ENCODE measurements at regions not wholly inside any gene's neighbourhood (a gene's known extent, or its start where the extent isn't known, plus 50 kb on each side); places are given as distances from the start of the nearest gene placed in this dataset.

GRCh38 chr12:84627593-84627992, 285.0 kb downstream of the SLC6A15 start:
- no peaks in the 10 kb centered on the region for H3K36me3 Mint-ChIP-seq (ENCODE audit: low read depth)
- DNase-seq: no peak
- ChIA-PET CTCF (no interaction called here), POLR2A (no interaction called here)
- no peak overlapping the region for H3K27ac Mint-ChIP-seq
- H3K4me3 Mint-ChIP-seq: no peak overlapping the region
- H3K9me3 Mint-ChIP-seq (ENCODE audit: low read depth): peaks cover under 1% of the 10 kb centered on the region
- H3K27me3 Mint-ChIP-seq: no peaks in the 10 kb centered on the region
- H3K4me1 Mint-ChIP-seq: no peaks in the 10 kb centered on the region
- intact Hi-C loops (cut with DNase I, micrococcal nuclease): no loop called here
- ATAC-seq: no peak

GRCh38 chr12:84624601-84625000, 288.0 kb downstream of the SLC6A15 start:
- Mint-ChIP-seq H3K27me3 (no peaks in the 10 kb centered on the region), H3K9me3 (ENCODE audit: low read depth) (no peaks in the 10 kb centered on the region), H3K4me3 (no peak overlapping the region), H3K36me3 (ENCODE audit: low read depth) (no peaks in the 10 kb centered on the region), H3K27ac (no peak overlapping the region), H3K4me1 (no peaks in the 10 kb centered on the region)
- intact Hi-C loops (cut with DNase I, micrococcal nuclease): no loop called here
- no peak for ATAC-seq
- no peak for DNase-seq
- ChIA-PET CTCF (no interaction called here), POLR2A (no interaction called here)

DNA sequence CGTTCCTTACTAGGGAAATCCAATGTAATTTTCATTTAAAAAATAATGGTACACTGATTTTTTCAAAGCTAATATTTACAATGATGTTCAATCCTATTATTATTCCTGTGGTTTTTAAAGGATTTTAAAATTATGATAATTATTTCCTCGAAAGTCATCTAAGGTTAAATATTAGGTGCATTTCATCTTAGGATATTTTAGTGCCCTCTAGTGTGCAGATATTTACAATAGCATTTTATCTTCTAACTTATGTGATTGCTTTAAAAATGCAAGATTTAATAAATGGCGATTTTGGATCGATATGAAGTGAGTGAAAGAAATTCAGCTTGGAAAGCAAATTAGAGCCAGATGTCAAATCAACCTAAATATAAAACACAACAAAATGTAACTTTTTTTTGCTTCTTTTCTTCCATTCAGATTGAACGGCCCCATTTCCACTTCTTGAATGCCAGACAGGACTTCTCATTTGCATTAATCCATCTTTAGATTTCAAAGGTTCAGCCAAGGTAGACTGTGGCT, 293.5 kb downstream of the SLC6A15 start:
- intact Hi-C loops (cut with DNase I, micrococcal nuclease): no loop called here
- Mint-ChIP-seq H3K27me3 (no peaks in the 10 kb centered on the region), H3K4me3 (no peak overlapping the region), H3K27ac (no peak overlapping the region), H3K36me3 (ENCODE audit: low read depth) (no peaks in the 10 kb centered on the region), H3K4me1 (no peaks in the 10 kb centered on the region), H3K9me3 (ENCODE audit: low read depth) (no peaks in the 10 kb centered on the region)
- POLR2A ChIA-PET: no interaction called here
- CTCF ChIA-PET: no interaction called here
- no peak for ATAC-seq
- no peak for DNase-seq

GRCh38 chr12:84607170-84607819, 305.3 kb downstream of the SLC6A15 start:
- Mint-ChIP-seq H3K36me3 (ENCODE audit: low read depth) (no peaks in the 10 kb centered on the region), H3K27ac (no peak overlapping the region), H3K4me3 (no peak overlapping the region), H3K4me1 (no peaks in the 10 kb centered on the region), H3K9me3 (ENCODE audit: low read depth) (no peaks in the 10 kb centered on the region), H3K27me3 (no peaks in the 10 kb centered on the region)
- POLR2A ChIA-PET: no interaction called here
- CTCF ChIA-PET: no interaction called here
- intact Hi-C loops (cut with DNase I, micrococcal nuclease): no loop called here
- ATAC-seq: no peak
- DNase-seq: no peak

- Mint-ChIP-seq H3K4me1 (no peaks in the 10 kb centered on the region), H3K9me3 (ENCODE audit: low read depth) (no peaks in the 10 kb centered on the region), H3K27me3 (no peaks in the 10 kb centered on the region), H3K36me3 (ENCODE audit: low read depth) (no peaks in the 10 kb centered on the region), H3K27ac (no peak overlapping the region), H3K4me3 (no peak overlapping the region)
- intact Hi-C loops (cut with DNase I, micrococcal nuclease): no loop called here
- ATAC-seq (no peak), DNase-seq (no peak)
- POLR2A ChIA-PET: no interaction called here
- CTCF ChIA-PET: no interaction called here
Measured at GRCh38 chr12:84605983-84606382, 306.6 kb downstream of the SLC6A15 start.

GRCh38 chr12:84604551-84604950, 308.0 kb downstream of the SLC6A15 start:
- no peak overlapping the region for H3K27ac Mint-ChIP-seq
- CTCF ChIA-PET: interaction anchor here (0.6 kb wide), 1 partner anchor 1950 kb away, joined by 3 read pairs; no protein-coding TSS in a partner anchor
- intact Hi-C loops (cut with DNase I, micrococcal nuclease): no loop called here
- H3K4me1 Mint-ChIP-seq: no peaks in the 10 kb centered on the region
- POLR2A ChIA-PET: no interaction called here
- H3K4me3 Mint-ChIP-seq: no peak overlapping the region
- ATAC-seq: no peak
- H3K9me3 Mint-ChIP-seq (ENCODE audit: low read depth): no peaks in the 10 kb centered on the region
- H3K27me3 Mint-ChIP-seq: no peaks in the 10 kb centered on the region
- H3K36me3 Mint-ChIP-seq (ENCODE audit: low read depth): no peaks in the 10 kb centered on the region
- no peak for DNase-seq

DNA sequence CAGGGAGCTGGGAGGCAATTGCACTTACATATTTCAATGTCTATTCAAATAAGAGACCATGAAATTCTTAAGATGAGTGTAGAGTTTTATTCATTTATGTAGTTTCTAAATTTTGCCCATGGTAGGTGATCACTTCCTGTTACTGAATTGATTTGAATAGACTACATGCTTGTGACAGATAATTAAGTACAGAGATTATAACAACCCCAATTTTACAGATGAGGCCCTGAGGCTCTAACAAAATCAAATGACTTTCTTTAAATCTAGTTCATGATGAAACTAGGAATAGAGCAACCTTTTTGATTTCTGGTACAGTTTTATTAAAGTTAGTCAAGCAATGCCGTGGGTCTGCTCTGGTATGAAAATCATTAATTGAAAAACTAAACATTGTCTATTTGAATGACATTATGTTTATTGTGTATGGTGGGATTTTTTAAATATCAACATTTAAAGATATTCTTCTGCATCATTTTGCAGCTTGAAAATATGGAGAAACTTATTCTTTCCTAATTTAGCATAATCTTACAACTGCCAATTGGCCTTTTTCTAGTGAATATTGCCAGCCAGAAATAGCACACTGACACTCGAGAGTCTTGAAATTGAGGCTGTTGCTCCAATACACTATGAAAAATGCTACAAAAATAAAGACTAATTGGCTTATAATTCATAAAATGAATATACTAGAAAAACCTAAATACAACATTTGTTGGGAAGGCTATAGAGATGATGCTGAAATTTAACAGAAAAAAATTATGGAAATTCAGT, 308.9 kb downstream of the SLC6A15 start:
- H3K4me1 Mint-ChIP-seq: no peaks in the 10 kb centered on the region

GRCh38 chr12:84601483-84601882, 311.1 kb downstream of the SLC6A15 start:
- POLR2A ChIA-PET: no interaction called here
- Mint-ChIP-seq H3K27me3 (no peaks in the 10 kb centered on the region), H3K4me3 (no peak overlapping the region), H3K9me3 (ENCODE audit: low read depth) (no peaks in the 10 kb centered on the region), H3K27ac (no peak overlapping the region), H3K36me3 (ENCODE audit: low read depth) (no peaks in the 10 kb centered on the region), H3K4me1 (no peaks in the 10 kb centered on the region)
- intact Hi-C loops (cut with DNase I, micrococcal nuclease): no loop called here
- CTCF ChIA-PET: interaction anchor here (0.5 kb wide), 1 partner anchor 1044 kb away, joined by 3 read pairs; no protein-coding TSS in a partner anchor
- DNase-seq: no peak
- no peak for ATAC-seq

More for the DNA sequence above, 308.9 kb downstream of the SLC6A15 start:
- ChIA-PET POLR2A (no interaction called here), CTCF (no interaction called here)
- no peaks in the 10 kb centered on the region for H3K27me3 Mint-ChIP-seq
- no peak overlapping the region for H3K27ac Mint-ChIP-seq
- H3K36me3 Mint-ChIP-seq (ENCODE audit: low read depth): no peaks in the 10 kb centered on the region
- H3K4me3 Mint-ChIP-seq: no peak overlapping the region
- ATAC-seq: no peak
- H3K9me3 Mint-ChIP-seq (ENCODE audit: low read depth): no peaks in the 10 kb centered on the region
- DNase-seq: no peak
- intact Hi-C loops (cut with DNase I, micrococcal nuclease): no loop called here

DNA sequence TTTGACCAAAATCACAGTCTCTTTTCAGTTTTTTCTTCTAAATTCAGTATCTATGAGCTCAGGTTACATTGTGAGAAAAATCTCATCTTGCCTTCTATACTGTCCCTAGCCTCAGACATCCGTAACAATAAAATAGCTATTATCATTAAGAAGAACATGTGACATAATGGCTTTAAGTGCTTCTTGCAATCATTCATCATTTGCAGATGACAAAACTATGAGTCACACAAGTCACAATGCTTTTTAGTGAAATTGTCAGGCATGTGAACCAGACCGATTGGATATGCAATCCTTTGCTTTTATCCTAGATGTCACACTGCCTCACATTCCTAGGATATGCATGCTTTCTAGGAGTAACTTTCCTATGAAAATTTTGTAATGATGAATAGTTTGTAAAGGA, 313.1 kb downstream of the SLC6A15 start:
- Mint-ChIP-seq H3K27ac (no peak overlapping the region), H3K4me3 (no peak overlapping the region)

DNA sequence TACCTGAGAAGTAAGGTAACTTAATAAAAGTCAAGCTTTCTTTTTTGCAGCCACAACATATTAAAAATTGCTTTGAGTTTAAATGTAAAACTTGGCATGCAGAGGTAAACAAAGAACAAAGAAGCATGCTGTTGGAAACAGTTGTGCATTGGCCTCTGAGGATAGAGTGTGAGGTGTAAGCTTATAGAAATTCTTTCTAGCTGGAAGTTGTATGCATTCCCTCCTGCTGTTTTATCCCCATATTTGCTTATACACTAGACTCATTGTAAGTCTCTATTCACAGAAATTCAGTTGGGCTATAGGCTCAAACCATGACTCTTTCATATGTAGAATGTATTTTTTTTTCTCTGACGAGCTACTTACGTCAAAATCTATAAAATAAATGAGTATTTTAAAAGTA, 316.3 kb downstream of the SLC6A15 start:
- Mint-ChIP-seq H3K9me3 (ENCODE audit: low read depth) (peaks cover 3% of the 10 kb centered on the region), H3K36me3 (ENCODE audit: low read depth) (no peaks in the 10 kb centered on the region), H3K4me3 (no peak overlapping the region), H3K27me3 (no peaks in the 10 kb centered on the region), H3K27ac (no peak overlapping the region), H3K4me1 (no peaks in the 10 kb centered on the region)
- ChIA-PET CTCF (no interaction called here), POLR2A (no interaction called here)
- ATAC-seq (no peak), DNase-seq (no peak)
- intact Hi-C loops (cut with DNase I, micrococcal nuclease): no loop called here

More for the DNA sequence above, 313.1 kb downstream of the SLC6A15 start:
- no peaks in the 10 kb centered on the region for H3K36me3 Mint-ChIP-seq (ENCODE audit: low read depth)
- no peaks in the 10 kb centered on the region for H3K27me3 Mint-ChIP-seq
- POLR2A ChIA-PET: no interaction called here
- DNase-seq (no peak), ATAC-seq (no peak)
- CTCF ChIA-PET: no interaction called here
- intact Hi-C loops (cut with DNase I, micrococcal nuclease): no loop called here
- H3K4me1 Mint-ChIP-seq: no peaks in the 10 kb centered on the region
- no peaks in the 10 kb centered on the region for H3K9me3 Mint-ChIP-seq (ENCODE audit: low read depth)

DNA sequence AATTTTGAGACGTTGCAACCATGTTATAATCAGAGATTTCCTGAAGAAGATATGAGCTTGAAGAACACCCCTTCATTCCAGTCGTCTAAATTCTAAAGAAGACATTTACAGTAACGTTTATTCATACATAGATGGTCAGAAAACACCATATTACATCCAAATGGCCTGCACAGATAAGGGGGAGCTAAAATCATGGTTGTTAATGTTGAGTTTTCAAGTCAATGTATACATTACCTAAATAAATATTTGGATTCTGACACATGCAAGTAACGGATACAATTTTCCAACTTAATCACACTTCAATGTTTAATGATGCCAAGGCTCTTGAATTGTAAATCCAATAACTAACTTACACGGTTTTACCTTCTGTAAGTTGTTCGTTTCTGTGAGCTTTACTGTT, 318.4 kb downstream of the SLC6A15 start:
- CTCF ChIA-PET: no interaction called here
- Mint-ChIP-seq H3K9me3 (ENCODE audit: low read depth) (peaks cover 5% of the 10 kb centered on the region), H3K4me3 (no peak overlapping the region), H3K27me3 (no peaks in the 10 kb centered on the region), H3K36me3 (ENCODE audit: low read depth) (no peaks in the 10 kb centered on the region), H3K27ac (no peak overlapping the region), H3K4me1 (no peaks in the 10 kb centered on the region)
- DNase-seq: no peak
- ATAC-seq: no peak
- intact Hi-C loops (cut with DNase I, micrococcal nuclease): no loop called here
- POLR2A ChIA-PET: no interaction called here

- Mint-ChIP-seq H3K36me3 (ENCODE audit: low read depth) (no peaks in the 10 kb centered on the region), H3K27ac (no peak overlapping the region), H3K4me1 (no peaks in the 10 kb centered on the region), H3K9me3 (ENCODE audit: low read depth) (no peaks in the 10 kb centered on the region), H3K27me3 (no peaks in the 10 kb centered on the region), H3K4me3 (no peak overlapping the region)
- ChIA-PET POLR2A (no interaction called here), CTCF (no interaction called here)
- DNase-seq (no peak), ATAC-seq (no peak)
- intact Hi-C loops (cut with DNase I, micrococcal nuclease): no loop called here
Measured at GRCh38 chr12:84585776-84586395, 326.7 kb downstream of the SLC6A15 start.

All from activated CD4-positive, alpha-beta T cell treated with anti-CD3 and anti-CD28 coated beads for 36 hours (primary cell).